Adrenal gland (tissue), 9 donors: ENCODE measurements at regions not wholly inside any gene's neighbourhood (a gene's known extent, or its start where the extent isn't known, plus 50 kb on each side); places are given as distances from the start of the nearest gene placed in this dataset.
A peak's percentile ranks its signal among the peaks of the same experiment; 100 is the strongest.

ENCODE experiments used
- DNase-seq, 7 donors: peaks; one replicate each; pipeline ENCODE4 v3.0.0-alpha.2; 2019 to 2020
- H3K27ac ChIP-seq, 5 donors: fragments of 200-600 bp; sonication (generic) in 4 of 5; 1 replicate in 3 of 5; 2 replicates in 2 of 5; pipeline versions ENCODE4 v1.5.1 to v1.8.0; 2016 to 2020; ENCODE audit warnings: mild to moderate bottlenecking in 1 of 5
- H3K27me3 ChIP-seq: fragments of 200-600 bp; 2 replicates; pipeline ENCODE4 v1.8.0; 2021
- H3K36me3 ChIP-seq, 2 donors: fragments of 200-600 bp; replicated peaks in 1 of 2; 1 replicate in 1 of 2; 2 replicates in 1 of 2; pipeline versions ENCODE4 v1.5.1 to v1.8.0; 2018 to 2022
- H3K4me1 ChIP-seq, 2 donors: fragments of 200-600 bp; replicated peaks in 1 of 2; 1 replicate in 1 of 2; 2 replicates in 1 of 2; pipeline versions ENCODE4 v1.5.1 to v1.8.0; 2018 to 2021
- H3K4me3 ChIP-seq, 4 donors: fragments of 200-600 bp; sonication (generic) in 3 of 4; one replicate each; pipeline ENCODE4 v1.5.1; 2016 to 2018
- H3K9me3 ChIP-seq, 3 donors: fragments of 200-600 bp; sonication (generic) in 1 of 3; replicated peaks in 1 of 3; 1 replicate in 2 of 3; 2 replicates in 1 of 3; pipeline versions ENCODE4 v1.5.1 to v1.8.0; 2016 to 2021
- POLR2A ChIP-seq, 2 donors: fragments of 450-650 bp; IDR thresholded peaks; one replicate each; pipeline ENCODE4 v1.6.1; 2017; ENCODE audit warnings: antibody characterized with exemption in 2 of 2, mild to moderate bottlenecking in 2 of 2, moderate library complexity in 1 of 2
- WGBS, 4 donors: extraction: QIAGEN DNeasy Blood & Tissue Kit in 2 of 4; methylation state at CpG; one replicate each; pipeline versions ENCODE4 v1.1.5 to v1.1.7; 2013 to 2017; 5-methylcytosine and 5-hydroxymethylcytosine counted together
- intact Hi-C, 2 donors: fragments of 100-400 bp; cut with DNase I; formaldehyde crosslinking; loops; one replicate each; pipeline versions ENCODE4 v1.14.1 to v1.15.0; 2022 to 2023
- TF ChIP-seq, protein P1 (sequence below), 6 experiments: fragments of 450-650 bp in 4 of 6; fragments of 200-600 bp in 2 of 6; sonication (generic) in 1 of 6; IDR thresholded peaks; 1 replicate in 5 of 6; 2 replicates in 1 of 6; pipeline versions ENCODE4 v1.5.1 to v1.8.0; 2016 to 2021; ENCODE audit warnings: antibody characterized with exemption in 6 of 6, mild to moderate bottlenecking in 2 of 6, moderate library complexity in 1 of 6
- donor health status: healthy with polysubstance abuse.
- donor health status: Bipolar disorder and iron deficiency.
- donor health status: DM: yes; HTN: yes; CAD: no.
- donor health status: DM: no; HTN: no; CAD: no.
- donor health status: DM: no; HTN: no; CAD: no.

DNA sequence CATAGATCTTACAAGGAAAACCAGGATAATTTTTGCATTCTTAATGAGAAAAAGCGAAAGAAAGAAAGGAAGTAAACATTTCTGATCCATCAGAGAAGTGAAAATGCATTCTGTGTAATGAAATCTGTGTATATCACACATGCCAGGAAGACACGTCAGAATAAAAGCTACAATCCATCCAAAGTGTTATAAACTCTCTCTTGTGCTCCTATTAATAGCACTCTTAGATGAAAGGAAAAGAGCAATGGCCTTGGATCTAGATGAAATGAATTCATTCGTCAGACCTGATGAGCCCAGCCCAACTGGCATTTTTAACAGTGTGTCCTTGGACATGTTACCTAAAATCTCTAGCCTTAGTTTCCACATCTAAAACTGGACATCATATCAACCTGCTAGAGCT is 885.5 kb downstream of the CDH11 start:
- WGBS, 4 donors, result 35 to 41% (median 38%) methylated on average over 3 of the region's 3 CpGs
- Histone ChIP-seq H3K36me3 (no peaks in the 10 kb centered on the region), H3K27me3 (no peaks in the 10 kb centered on the region), H3K4me1 (no peaks in the 10 kb centered on the region), H3K4me3 (no peak overlapping the region), H3K9me3 (no peaks in the 10 kb centered on the region), H3K27ac (no peak overlapping the region)
- TF ChIP-seq POLR2A (IDR thresholded peaks at IDR 0.05), result no peak
- TF ChIP-seq, protein P1, sequence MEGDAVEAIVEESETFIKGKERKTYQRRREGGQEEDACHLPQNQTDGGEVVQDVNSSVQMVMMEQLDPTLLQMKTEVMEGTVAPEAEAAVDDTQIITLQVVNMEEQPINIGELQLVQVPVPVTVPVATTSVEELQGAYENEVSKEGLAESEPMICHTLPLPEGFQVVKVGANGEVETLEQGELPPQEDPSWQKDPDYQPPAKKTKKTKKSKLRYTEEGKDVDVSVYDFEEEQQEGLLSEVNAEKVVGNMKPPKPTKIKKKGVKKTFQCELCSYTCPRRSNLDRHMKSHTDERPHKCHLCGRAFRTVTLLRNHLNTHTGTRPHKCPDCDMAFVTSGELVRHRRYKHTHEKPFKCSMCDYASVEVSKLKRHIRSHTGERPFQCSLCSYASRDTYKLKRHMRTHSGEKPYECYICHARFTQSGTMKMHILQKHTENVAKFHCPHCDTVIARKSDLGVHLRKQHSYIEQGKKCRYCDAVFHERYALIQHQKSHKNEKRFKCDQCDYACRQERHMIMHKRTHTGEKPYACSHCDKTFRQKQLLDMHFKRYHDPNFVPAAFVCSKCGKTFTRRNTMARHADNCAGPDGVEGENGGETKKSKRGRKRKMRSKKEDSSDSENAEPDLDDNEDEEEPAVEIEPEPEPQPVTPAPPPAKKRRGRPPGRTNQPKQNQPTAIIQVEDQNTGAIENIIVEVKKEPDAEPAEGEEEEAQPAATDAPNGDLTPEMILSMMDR (IDR thresholded peaks at IDR 0.05), result no peak
- peak in 3 of 7 donors; percentile 2 to 20 (median 11) for DNase-seq
- intact Hi-C loops, result no loop called here

DNA sequence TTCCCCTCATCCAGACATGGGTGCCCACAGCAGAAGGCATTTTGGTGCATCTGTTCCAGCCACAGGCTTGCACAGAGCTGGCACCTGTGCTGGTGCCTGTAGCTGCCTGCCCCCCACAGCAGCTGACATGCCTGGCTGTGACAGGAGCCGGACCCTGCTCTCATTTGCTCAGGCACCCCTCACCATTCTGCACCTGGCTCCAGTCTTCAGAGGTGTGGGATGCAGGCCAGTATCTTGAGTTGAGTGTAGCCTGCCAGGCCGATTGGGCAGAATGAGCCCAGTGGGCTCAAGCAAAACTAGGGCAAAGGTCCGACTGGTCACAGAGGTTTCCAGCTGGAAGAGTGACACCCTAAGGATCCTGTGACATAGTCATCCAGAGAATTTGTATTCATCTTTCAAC is 887.7 kb downstream of the CDH11 start:
- WGBS, 4 donors, result 72 to 89% (median 85%) methylated on average over 2 to 3 of the region's 3 CpGs; no CpG with 5 or more reads in 1 of the 4 donors
- TF ChIP-seq, protein P1 (IDR thresholded peaks at IDR 0.05), result no peak
- TF ChIP-seq POLR2A (IDR thresholded peaks at IDR 0.05), result no peak
- H3K36me3 ChIP-seq, result no peaks in the 10 kb centered on the region
- no peak overlapping the region for H3K4me3 ChIP-seq
- H3K4me1 ChIP-seq, result no peaks in the 10 kb centered on the region
- no peaks in the 10 kb centered on the region for H3K27me3 ChIP-seq
- intact Hi-C loops, result no loop called here
- H3K27ac ChIP-seq, result no peak overlapping the region
- no peaks in the 10 kb centered on the region for H3K9me3 ChIP-seq
- no peak for DNase-seq

DNA sequence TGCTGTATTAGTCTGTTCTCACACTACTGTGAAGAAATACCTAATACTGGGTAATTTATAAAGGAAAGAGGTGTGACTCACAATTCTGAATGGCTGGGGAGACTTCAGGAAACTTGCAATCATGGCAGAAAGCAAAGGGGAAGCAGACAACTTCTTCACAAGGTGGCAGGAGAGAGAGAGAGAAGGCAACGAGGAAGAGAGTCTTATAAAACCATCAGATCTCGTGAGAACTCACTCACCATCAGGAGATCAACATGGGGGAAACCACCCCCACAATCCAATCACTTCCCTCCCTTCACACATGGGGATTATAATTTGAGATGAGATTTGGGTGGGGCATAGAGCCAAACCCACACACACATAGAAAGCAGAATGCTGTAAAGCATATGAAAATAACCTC is 896.2 kb downstream of the CDH11 start:
- WGBS, 4 donors, result 75 to 91% (median 80%) methylated on average over 2 of the region's 2 CpGs
- TF ChIP-seq POLR2A (IDR thresholded peaks at IDR 0.05), result no peak
- TF ChIP-seq, protein P1 (IDR thresholded peaks at IDR 0.05), result no peak
- intact Hi-C loops, result no loop called here

DNA sequence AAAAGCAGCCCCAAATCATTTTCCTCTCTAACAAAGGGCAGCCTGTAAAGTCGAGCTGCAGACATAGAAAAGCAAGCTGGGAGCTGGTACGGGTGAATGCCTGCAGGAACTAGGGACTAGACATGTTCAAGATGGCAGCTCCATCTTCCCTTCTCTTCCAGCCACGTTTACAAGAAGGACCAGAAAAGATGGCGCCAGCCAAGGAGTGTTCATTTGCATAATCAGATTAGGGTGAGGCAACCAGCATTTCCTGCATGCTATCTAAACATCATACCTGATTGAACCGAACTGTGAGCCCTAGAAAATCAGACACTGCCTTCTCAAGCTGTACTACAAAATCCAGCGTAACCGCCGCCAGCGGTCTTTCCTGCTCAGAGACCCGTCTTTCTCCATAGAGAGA is 896.8 kb downstream of the CDH11 start:
- Histone ChIP-seq H3K4me3 (no peak overlapping the region), H3K9me3 (no peaks in the 10 kb centered on the region), H3K27ac (no peak overlapping the region), H3K4me1 (no peaks in the 10 kb centered on the region), H3K36me3 (no peaks in the 10 kb centered on the region), H3K27me3 (no peaks in the 10 kb centered on the region)
- DNase-seq, result no peak
- intact Hi-C loops, result no loop called here
- TF ChIP-seq, protein P1 (IDR thresholded peaks at IDR 0.05), result no peak
- no peak for TF ChIP-seq POLR2A (IDR thresholded peaks at IDR 0.05)
- 64 to 80% (median 70%) methylated on average over 10 of the region's 10 CpGs for WGBS, 4 donors

More for the DNA sequence above, 896.2 kb downstream of the CDH11 start:
- Histone ChIP-seq H3K36me3 (no peaks in the 10 kb centered on the region), H3K9me3 (no peaks in the 10 kb centered on the region), H3K4me1 (no peaks in the 10 kb centered on the region), H3K27ac (no peak overlapping the region), H3K4me3 (no peak overlapping the region), H3K27me3 (no peaks in the 10 kb centered on the region)
- DNase-seq, result no peak
